ENCODE measurements at regions not wholly inside any gene's neighbourhood (a gene's known extent, or its start where the extent isn't known, plus 50 kb on each side); places are given as distances from the start of the nearest gene placed in this dataset.

- H2AFZ ChIP-seq (ENCODE audit: low read length), result no peak overlapping the region
- H3K4me3 ChIP-seq (ENCODE audit: low read depth, low read length, poor library complexity, severe bottlenecking), result no peak overlapping the region
- no peaks in the 10 kb centered on the region for H3K4me1 ChIP-seq (ENCODE audit: insufficient read depth, low read length, severe bottlenecking)
- H3K27me3 ChIP-seq (ENCODE audit: insufficient read depth, low read length), result no peaks in the 10 kb centered on the region
- no peaks in the 10 kb centered on the region for H3K79me2 ChIP-seq (ENCODE audit: insufficient read depth, low read length)
- no peaks in the 10 kb centered on the region for H3K36me3 ChIP-seq (ENCODE audit: insufficient read depth, low read length)
- H3K9me3 ChIP-seq (ENCODE audit: low read length), result no peaks in the 10 kb centered on the region
- no peak for TF ChIP-seq EZH2 (IDR thresholded peaks at IDR 0.05; ENCODE audit: borderline replicate concordance, low read length)
- no peak for TF ChIP-seq CTCF (IDR thresholded peaks at IDR 0.05; ENCODE audit: low read length)
- no peaks in the 10 kb centered on the region for H3K9me2 ChIP-seq (ENCODE audit: low read depth, low read length)
- no peak overlapping the region for H3K9ac ChIP-seq (ENCODE audit: low read length)
- H3F3A ChIP-seq (ENCODE audit: insufficient read depth, low read length), result no peaks in the 10 kb centered on the region
- no peak overlapping the region for H3K4me2 ChIP-seq (ENCODE audit: low read length)
- no peaks in the 10 kb centered on the region for H4K20me1 ChIP-seq (ENCODE audit: insufficient read depth, low read length)
- H3K27ac ChIP-seq (ENCODE audit: low read depth, low read length, poor library complexity, severe bottlenecking), result no peak overlapping the region
Observed at GRCh38 chr4:24010994-24011393, 121.1 kb upstream of the PPARGC1A start.

- Histone ChIP-seq H3F3A (ENCODE audit: insufficient read depth, low read length) (no peaks in the 10 kb centered on the region), H3K9ac (ENCODE audit: low read length) (no peak overlapping the region), H3K4me1 (ENCODE audit: insufficient read depth, low read length, severe bottlenecking) (no peaks in the 10 kb centered on the region), H3K27me3 (ENCODE audit: insufficient read depth, low read length) (no peaks in the 10 kb centered on the region), H2AFZ (ENCODE audit: low read length) (no peak overlapping the region), H3K9me3 (ENCODE audit: low read length) (no peaks in the 10 kb centered on the region), H3K4me2 (ENCODE audit: low read length) (no peak overlapping the region), H3K9me2 (ENCODE audit: low read depth, low read length) (no peaks in the 10 kb centered on the region), H3K27ac (ENCODE audit: low read depth, low read length, poor library complexity, severe bottlenecking) (no peak overlapping the region), H3K79me2 (ENCODE audit: insufficient read depth, low read length) (no peaks in the 10 kb centered on the region), H3K4me3 (ENCODE audit: low read depth, low read length, poor library complexity, severe bottlenecking) (no peak overlapping the region), H3K36me3 (ENCODE audit: insufficient read depth, low read length) (no peaks in the 10 kb centered on the region), H4K20me1 (ENCODE audit: insufficient read depth, low read length) (no peaks in the 10 kb centered on the region)
- TF ChIP-seq EZH2 (IDR thresholded peaks at IDR 0.05; ENCODE audit: borderline replicate concordance, low read length) (no peak), CTCF (IDR thresholded peaks at IDR 0.05; ENCODE audit: low read length) (no peak)
Observed at GRCh38 chr4:24010573-24010972, 120.7 kb upstream of the PPARGC1A start.

- no peaks in the 10 kb centered on the region for H3K27me3 ChIP-seq (ENCODE audit: insufficient read depth, low read length)
- H3K79me2 ChIP-seq (ENCODE audit: insufficient read depth, low read length), result no peaks in the 10 kb centered on the region
- no peaks in the 10 kb centered on the region for H3F3A ChIP-seq (ENCODE audit: insufficient read depth, low read length)
- H3K27ac ChIP-seq (ENCODE audit: low read depth, low read length, poor library complexity, severe bottlenecking), result no peak overlapping the region
- H3K9ac ChIP-seq (ENCODE audit: low read length), result no peak overlapping the region
- no peak overlapping the region for H2AFZ ChIP-seq (ENCODE audit: low read length)
- H3K4me1 ChIP-seq (ENCODE audit: insufficient read depth, low read length, severe bottlenecking), result no peaks in the 10 kb centered on the region
- no peaks in the 10 kb centered on the region for H3K36me3 ChIP-seq (ENCODE audit: insufficient read depth, low read length)
- no peak overlapping the region for H3K4me2 ChIP-seq (ENCODE audit: low read length)
- no peaks in the 10 kb centered on the region for H3K9me2 ChIP-seq (ENCODE audit: low read depth, low read length)
- H3K4me3 ChIP-seq (ENCODE audit: low read depth, low read length, poor library complexity, severe bottlenecking), result no peak overlapping the region
- no peak for TF ChIP-seq CTCF (IDR thresholded peaks at IDR 0.05; ENCODE audit: low read length)
- H4K20me1 ChIP-seq (ENCODE audit: insufficient read depth, low read length), result no peaks in the 10 kb centered on the region
- no peaks in the 10 kb centered on the region for H3K9me3 ChIP-seq (ENCODE audit: low read length)
Observed at GRCh38 chr4:24007860-24008261, 118.0 kb upstream of the PPARGC1A start.

Measured in OCI-LY1 (cell line).